ENCODE measurements at regions not wholly inside any gene's neighbourhood (a gene's known extent, or its start where the extent isn't known, plus 50 kb on each side); places are given as distances from the start of the nearest gene placed in this dataset.
"Not testable (repeated sequence)": the region's sequence is repeated elsewhere in the genome, so short reads cannot be mapped to it uniquely, and the experiment has no call there.

DNA sequence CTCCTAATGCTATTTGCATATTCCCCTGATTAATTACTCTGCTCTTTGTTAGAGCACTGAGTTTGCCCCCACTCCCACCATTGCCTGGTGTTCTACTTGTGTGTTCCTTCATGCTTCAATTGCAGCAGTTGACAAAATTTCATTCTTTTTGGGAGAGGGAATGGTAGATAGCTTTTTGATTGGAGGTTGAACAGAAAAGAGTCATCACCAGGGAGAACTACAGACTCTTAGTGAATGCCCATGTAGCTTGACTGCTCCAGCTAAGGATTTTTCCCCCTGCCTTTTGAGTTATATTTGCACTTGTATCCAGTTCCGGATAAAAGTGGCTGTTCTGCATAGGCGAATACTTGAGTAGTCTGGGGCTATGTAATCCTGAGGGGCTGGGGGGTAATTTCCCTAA is 183.9 kb downstream of the ETNK1 start:
- TF ChIP-seq, protein P1, sequence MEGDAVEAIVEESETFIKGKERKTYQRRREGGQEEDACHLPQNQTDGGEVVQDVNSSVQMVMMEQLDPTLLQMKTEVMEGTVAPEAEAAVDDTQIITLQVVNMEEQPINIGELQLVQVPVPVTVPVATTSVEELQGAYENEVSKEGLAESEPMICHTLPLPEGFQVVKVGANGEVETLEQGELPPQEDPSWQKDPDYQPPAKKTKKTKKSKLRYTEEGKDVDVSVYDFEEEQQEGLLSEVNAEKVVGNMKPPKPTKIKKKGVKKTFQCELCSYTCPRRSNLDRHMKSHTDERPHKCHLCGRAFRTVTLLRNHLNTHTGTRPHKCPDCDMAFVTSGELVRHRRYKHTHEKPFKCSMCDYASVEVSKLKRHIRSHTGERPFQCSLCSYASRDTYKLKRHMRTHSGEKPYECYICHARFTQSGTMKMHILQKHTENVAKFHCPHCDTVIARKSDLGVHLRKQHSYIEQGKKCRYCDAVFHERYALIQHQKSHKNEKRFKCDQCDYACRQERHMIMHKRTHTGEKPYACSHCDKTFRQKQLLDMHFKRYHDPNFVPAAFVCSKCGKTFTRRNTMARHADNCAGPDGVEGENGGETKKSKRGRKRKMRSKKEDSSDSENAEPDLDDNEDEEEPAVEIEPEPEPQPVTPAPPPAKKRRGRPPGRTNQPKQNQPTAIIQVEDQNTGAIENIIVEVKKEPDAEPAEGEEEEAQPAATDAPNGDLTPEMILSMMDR (IDR thresholded peaks at IDR 0.05; ENCODE audit: borderline replicate concordance): no peak
- no peaks in the 10 kb centered on the region for H3K36me3 ChIP-seq
- intact Hi-C loops (cut with micrococcal nuclease): no loop called here
- no peaks in the 10 kb centered on the region for H3K9me3 ChIP-seq (replicated peaks)
- H3K27me3 ChIP-seq (ENCODE audit: low read depth): no peaks in the 10 kb centered on the region
- no peaks in the 10 kb centered on the region for H3K4me1 ChIP-seq
- no peak overlapping the region for H3K4me3 ChIP-seq
- H3K27ac ChIP-seq (replicated peaks): no peak overlapping the region
- DNase-seq: no peak

DNA sequence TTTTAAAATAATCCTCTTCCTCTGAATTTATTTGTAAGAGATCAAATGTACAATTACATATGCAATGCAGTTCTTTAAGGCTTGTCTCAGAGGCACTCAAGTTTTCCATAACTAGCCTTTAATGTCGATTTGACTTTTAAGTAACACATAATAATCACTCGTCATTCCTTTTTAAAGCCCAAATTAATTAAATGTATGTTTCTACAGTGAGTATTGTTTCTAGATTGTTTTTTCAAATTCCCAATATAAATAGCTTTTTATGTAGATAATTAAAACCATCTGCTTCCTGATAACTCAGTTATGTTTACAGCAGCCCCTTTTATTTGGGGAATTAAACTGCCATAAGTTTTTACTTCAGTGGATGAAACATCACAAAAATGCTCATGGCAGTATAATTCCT is 185.1 kb downstream of the ETNK1 start:
- DNase-seq: no peak
- no peaks in the 10 kb centered on the region for H3K27me3 ChIP-seq (ENCODE audit: low read depth)
- no peaks in the 10 kb centered on the region for H3K9me3 ChIP-seq (replicated peaks)
- H3K4me3 ChIP-seq: no peak overlapping the region
- no peaks in the 10 kb centered on the region for H3K36me3 ChIP-seq
- TF ChIP-seq, protein P1 (IDR thresholded peaks at IDR 0.05; ENCODE audit: borderline replicate concordance): no peak
- H3K4me1 ChIP-seq: no peaks in the 10 kb centered on the region
- intact Hi-C loops (cut with micrococcal nuclease): no loop called here
- H3K27ac ChIP-seq (replicated peaks): no peak overlapping the region

DNA sequence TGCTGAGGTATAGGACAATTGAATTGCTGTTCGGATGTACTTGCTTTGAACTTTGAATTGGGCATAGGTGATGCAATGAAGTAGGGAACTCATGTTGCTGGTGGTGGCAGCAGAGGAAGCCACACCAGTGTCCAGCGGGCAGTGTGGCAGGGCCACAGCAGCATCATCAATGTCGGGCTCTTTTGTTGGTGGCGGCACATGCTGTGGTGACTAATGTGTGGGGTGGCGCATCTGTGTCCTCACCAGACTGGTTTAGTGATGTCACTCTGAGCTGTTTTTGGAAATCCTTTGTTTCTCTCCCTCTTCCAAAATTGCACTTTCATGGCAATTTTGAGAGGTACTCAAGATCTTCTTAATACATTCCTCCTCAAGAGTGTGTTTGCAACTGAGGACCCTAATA is 187.6 kb downstream of the ETNK1 start:
- intact Hi-C loops (cut with micrococcal nuclease): no loop called here
- Histone ChIP-seq H3K36me3 (no peaks in the 10 kb centered on the region), H3K9me3 (replicated peaks) (no peaks in the 10 kb centered on the region), H3K27ac (replicated peaks) (no peak overlapping the region), H3K4me1 (no peaks in the 10 kb centered on the region), H3K27me3 (ENCODE audit: low read depth) (no peaks in the 10 kb centered on the region), H3K4me3 (no peak overlapping the region)
- DNase-seq: no peak
- TF ChIP-seq, protein P1 (IDR thresholded peaks at IDR 0.05; ENCODE audit: borderline replicate concordance): no peak

DNA sequence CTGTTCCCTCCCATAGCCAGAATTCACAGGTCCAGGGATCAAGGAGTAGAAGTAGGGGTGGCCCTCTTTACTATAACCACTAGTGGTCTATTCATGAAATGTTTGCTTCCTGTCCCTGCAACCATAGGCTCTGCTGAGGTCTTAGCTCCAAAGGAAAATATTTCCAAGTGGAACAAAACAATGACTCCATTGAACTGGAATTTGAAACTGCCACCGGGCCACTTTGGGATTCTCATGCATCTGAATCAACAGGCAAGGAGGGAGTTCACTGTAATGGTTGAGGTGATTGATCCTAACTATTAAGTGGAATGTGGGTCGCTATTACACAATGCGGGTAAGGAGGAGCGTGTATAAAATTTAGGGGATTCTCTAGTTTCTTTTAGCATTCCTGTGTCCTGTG is 197.0 kb downstream of the ETNK1 start:
- no peaks in the 10 kb centered on the region for H3K4me1 ChIP-seq
- H3K27ac ChIP-seq (replicated peaks): no peak overlapping the region
- H3K27me3 ChIP-seq (ENCODE audit: low read depth): no peaks in the 10 kb centered on the region
- H3K9me3 ChIP-seq (replicated peaks): peaks cover 13% of the 10 kb centered on the region
- H3K4me3 ChIP-seq: no peak overlapping the region
- intact Hi-C loops (cut with micrococcal nuclease): no loop called here
- no peaks in the 10 kb centered on the region for H3K36me3 ChIP-seq
- DNase-seq: no peak
- TF ChIP-seq, protein P1 (IDR thresholded peaks at IDR 0.05; ENCODE audit: borderline replicate concordance): no peak

DNA sequence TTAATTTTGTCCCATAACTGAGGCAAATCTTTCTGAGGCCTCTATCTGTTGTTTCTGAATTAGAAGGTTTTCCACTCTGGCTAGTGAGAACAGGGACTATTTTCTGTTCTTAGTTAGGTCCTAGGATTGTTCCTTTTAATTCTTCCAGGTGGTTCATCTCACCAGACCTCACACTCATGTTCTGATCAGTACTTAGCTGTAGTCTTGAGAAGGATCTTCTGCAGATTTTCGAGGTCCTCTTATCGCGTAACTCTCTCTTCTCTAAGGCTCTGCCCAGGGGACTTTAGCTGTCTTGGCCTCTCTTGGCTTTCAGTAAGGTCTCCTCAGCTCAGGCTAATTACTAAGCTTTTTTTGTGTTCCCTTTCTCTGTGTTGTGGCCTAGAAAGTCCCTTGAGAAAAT is 201.1 kb downstream of the ETNK1 start:
- intact Hi-C loops (cut with micrococcal nuclease): no loop called here
- Histone ChIP-seq H3K27me3 (ENCODE audit: low read depth) (no peaks in the 10 kb centered on the region), H3K36me3 (no peaks in the 10 kb centered on the region), H3K4me1 (no peaks in the 10 kb centered on the region), H3K4me3 (no peak overlapping the region), H3K9me3 (replicated peaks) (peaks cover 13% of the 10 kb centered on the region), H3K27ac (replicated peaks) (no peak overlapping the region)
- DNase-seq: no peak
- TF ChIP-seq, protein P1 (IDR thresholded peaks at IDR 0.05; ENCODE audit: borderline replicate concordance): no peak

DNA sequence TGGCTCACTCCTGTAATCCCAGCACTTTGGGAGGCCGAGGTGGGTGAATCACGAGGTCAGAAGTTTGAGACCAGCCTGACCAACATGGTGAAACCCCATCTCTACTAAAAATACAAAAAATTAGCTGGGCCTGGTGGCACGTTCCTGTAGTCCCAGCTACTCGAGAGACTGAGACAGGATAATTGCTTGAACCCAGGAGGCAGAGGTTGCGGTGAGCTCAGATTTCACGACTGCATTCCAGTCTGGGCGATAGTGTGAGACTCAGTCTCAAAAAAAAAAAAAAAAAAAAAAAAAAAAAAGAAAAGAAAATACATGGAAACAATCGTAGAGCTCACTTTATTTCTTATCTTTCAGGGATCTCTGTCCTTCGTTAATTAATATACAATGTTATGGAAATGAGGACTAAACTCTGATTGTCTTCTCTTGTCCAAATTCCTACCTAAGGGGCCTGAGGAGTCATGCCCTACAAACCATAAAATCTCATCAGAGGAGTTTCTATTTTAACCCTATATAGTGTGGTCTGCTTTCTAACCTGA is 201.5 kb downstream of the ETNK1 start:
- intact Hi-C loops (cut with micrococcal nuclease); DNase-seq; H3K27ac ChIP-seq (replicated peaks); H3K4me3 ChIP-seq; H3K27me3 ChIP-seq (ENCODE audit: low read depth); H3K4me1 ChIP-seq; H3K36me3 ChIP-seq; H3K9me3 ChIP-seq (replicated peaks): not testable (repeated sequence)

All from left ventricle myocardium inferior (tissue), 1 donor.